ENCODE measurements at regions not wholly inside any gene's neighbourhood (a gene's known extent, or its start where the extent isn't known, plus 50 kb on each side); places are given as distances from the start of the nearest gene placed in this dataset.

- DNase-seq (ENCODE audit: low read depth in 1 of 2, low spot score in 1 of 2) (no peak), ATAC-seq (no peak), FAIRE-seq (no peak)
- H3K4me3 ChIP-seq: no peak overlapping the region
- peaks cover 14% of the 10 kb centered on the region; the same call in 2 of the 3 replicates for H3K9me3 ChIP-seq
- ChIA-PET POLR2A (no interaction called here), CTCF (no interaction called here)
- H3K4me1 ChIP-seq: no peaks in the 10 kb centered on the region
- H3K27ac ChIP-seq: no peak overlapping the region
- H3K4me2 ChIP-seq: no peak overlapping the region
- no peak for TF ChIP-seq CHD2 (IDR thresholded peaks at IDR 0.05; ENCODE audit: low read length, partially characterized antibody)
- TF ChIP-seq HOXA7 (CRISPR knock-in tag; IDR thresholded peaks at IDR 0.05): no peak
- WGBS (ENCODE audit: missing lambda C conversion rate): 14% methylated on average over 5 of the region's 5 CpGs
Measured at GRCh38 chr2:13616616-13617015, 899.9 kb downstream of the TRIB2 start.

- DNase-seq (ENCODE audit: low read depth in 1 of 2, low spot score in 1 of 2): no peak
- no peak for ATAC-seq
- POLR2A ChIA-PET: no interaction called here
- Histone ChIP-seq H3K4me1 (no peaks in the 10 kb centered on the region), H3K4me3 (no peak overlapping the region), H3K27ac (no peak overlapping the region), H3K9me3 (peaks cover 4% of the 10 kb centered on the region; the same call in 1 of the 3 replicates), H3K4me2 (no peak overlapping the region)
- no peak for TF ChIP-seq RCOR1 (IDR thresholded peaks at IDR 0.05; ENCODE audit: low read depth, low read length)
- TF ChIP-seq SREBF2 (IDR thresholded peaks at IDR 0.05): no peak
- no peak for TF ChIP-seq TP53 (CRISPR knock-in tag; IDR thresholded peaks at IDR 0.05)
- TF ChIP-seq MAFK (IDR thresholded peaks at IDR 0.05; ENCODE audit: partially characterized antibody): no peak
- no peak for TF ChIP-seq HES2 (IDR thresholded peaks at IDR 0.05)
- no peak for TF ChIP-seq RFX5 (IDR thresholded peaks at IDR 0.05)
- TF ChIP-seq HOXB5 (CRISPR knock-in tag; IDR thresholded peaks at IDR 0.05): no peak
- TF ChIP-seq FOSL2 (IDR thresholded peaks at IDR 0.05): no peak
- no peak for TF ChIP-seq FOSL2 (CRISPR knock-in tag; IDR thresholded peaks at IDR 0.05)
- no peak for TF ChIP-seq HEYL (CRISPR knock-in tag; IDR thresholded peaks at IDR 0.05)
- no peak for TF ChIP-seq ESRRA (IDR thresholded peaks at IDR 0.05; ENCODE audit: borderline replicate concordance, low read length)
- TF ChIP-seq RNF2 (IDR thresholded peaks at IDR 0.05; ENCODE audit: borderline replicate concordance, low read depth): no peak
- TF ChIP-seq USF2 (IDR thresholded peaks at IDR 0.05): no peak
- TF ChIP-seq MAX (IDR thresholded peaks at IDR 0.05): no peak
- TF ChIP-seq MYC (IDR thresholded peaks at IDR 0.05; ENCODE audit: borderline replicate concordance, low read length): no peak
- TF ChIP-seq ELK1 (IDR thresholded peaks at IDR 0.05; ENCODE audit: low read depth, low read length): no peak
- TF ChIP-seq HMGXB4 (CRISPR knock-in tag; IDR thresholded peaks at IDR 0.05; ENCODE audit: borderline replicate concordance): no peak
- no peak for TF ChIP-seq MAZ (IDR thresholded peaks at IDR 0.05; ENCODE audit: borderline replicate concordance, low read depth, low read length)
- CTCF ChIA-PET: no interaction called here
- no peak for FAIRE-seq
- 59% methylated on average over 1 of the region's 1 CpG for WGBS (ENCODE audit: missing lambda C conversion rate)
Measured at GRCh38 chr2:13628122-13628521, 911.4 kb downstream of the TRIB2 start.

- no peak for FAIRE-seq
- ChIA-PET CTCF (interaction anchor here (0.5 kb wide), 1 partner anchor 193 kb away, joined by 3 read pairs; no protein-coding TSS in a partner anchor), POLR2A (no interaction called here)
- Histone ChIP-seq H3K4me2 (no peak overlapping the region), H3K4me3 (no peak overlapping the region), H3K4me1 (no peaks in the 10 kb centered on the region), H3K9me3 (peaks cover 7% of the 10 kb centered on the region; the same call in 1 of the 3 replicates), H3K27ac (no peak overlapping the region)
- no peak for ATAC-seq
- 0% methylated on average over 2 of the region's 2 CpGs for WGBS (ENCODE audit: missing lambda C conversion rate)
- DNase-seq (ENCODE audit: low read depth in 1 of 2, low spot score in 1 of 2): no peak
- TF ChIP-seq ZSCAN20 (CRISPR knock-in tag; IDR thresholded peaks at IDR 0.05): no peak
- TF ChIP-seq NPAS2 (CRISPR knock-in tag; IDR thresholded peaks at IDR 0.05; ENCODE audit: borderline replicate concordance): no peak
- no peak for TF ChIP-seq HES2 (IDR thresholded peaks at IDR 0.05)
- TF ChIP-seq USF2 (IDR thresholded peaks at IDR 0.05): no peak
- TF ChIP-seq TFCP2L1 (CRISPR knock-in tag; IDR thresholded peaks at IDR 0.05): no peak
- no peak for TF ChIP-seq JUNB (IDR thresholded peaks at IDR 0.05)
- TF ChIP-seq FOSB (CRISPR knock-in tag; IDR thresholded peaks at IDR 0.05): no peak
Measured at GRCh38 chr2:13638181-13638580, 921.4 kb downstream of the TRIB2 start.

Data from A549 (cell line).